Hepatic stellate cell (primary cell): ENCODE measurements at regions not wholly inside any gene's neighbourhood (a gene's known extent, or its start where the extent isn't known, plus 50 kb on each side); places are given as distances from the start of the nearest gene placed in this dataset.

Experiments
- DNase-seq: peaks from one replicate; pipeline ENCODE4 v3.0.0; 2011; ENCODE audit warnings: low spot score

GRCh38 chr14:97353102-97353501 lies 555.9 kb downstream of the VRK1 start:
- DNase-seq = no peak

- DNase-seq = no peak
These were observed 557.0 kb downstream of the VRK1 start for GRCh38 chr14:97354119-97354722.

GRCh38 chr14:97359341-97359740 lies 562.2 kb downstream of the VRK1 start:
- no peak for DNase-seq

- DNase-seq = no peak
These were observed 564.0 kb downstream of the VRK1 start for GRCh38 chr14:97361181-97361580.

- no peak for DNase-seq
These were observed 564.8 kb downstream of the VRK1 start for GRCh38 chr14:97361958-97362357.

- DNase-seq = no peak
These were observed 569.2 kb downstream of the VRK1 start for GRCh38 chr14:97366400-97366799.

GRCh38 chr14:97367278-97367677 lies 570.1 kb downstream of the VRK1 start:
- DNase-seq = no peak

- no peak for DNase-seq
These were observed 570.9 kb downstream of the VRK1 start for GRCh38 chr14:97368049-97368448.

GRCh38 chr14:97368900-97369564 lies 571.9 kb downstream of the VRK1 start:
- DNase-seq = no peak

- DNase-seq = no peak
These were observed 572.7 kb downstream of the VRK1 start for GRCh38 chr14:97369901-97370300.

- DNase-seq = no peak
These were observed 579.1 kb downstream of the VRK1 start for GRCh38 chr14:97376310-97376709.

GRCh38 chr14:97377550-97377949 lies 580.4 kb downstream of the VRK1 start:
- DNase-seq = no peak

GRCh38 chr14:97379091-97379531 lies 581.9 kb downstream of the VRK1 start:
- DNase-seq = no peak

- DNase-seq = no peak
These were observed 583.4 kb downstream of the VRK1 start for GRCh38 chr14:97380539-97380941.

- DNase-seq = no peak
These were observed 584.1 kb downstream of the VRK1 start for GRCh38 chr14:97381309-97381708.

- no peak for DNase-seq
These were observed 585.5 kb downstream of the VRK1 start for GRCh38 chr14:97382616-97383226.

GRCh38 chr14:97385727-97386126 lies 588.5 kb downstream of the VRK1 start:
- no peak for DNase-seq

GRCh38 chr14:97387252-97387874 lies 590.2 kb downstream of the VRK1 start:
- no peak for DNase-seq

GRCh38 chr14:97388408-97388807 lies 591.2 kb downstream of the VRK1 start:
- DNase-seq = no peak

- no peak for DNase-seq
These were observed 593.0 kb downstream of the VRK1 start for GRCh38 chr14:97390096-97390724.

- no peak for DNase-seq
These were observed 596.1 kb downstream of the VRK1 start for GRCh38 chr14:97393244-97393643.

GRCh38 chr14:97395068-97395467 lies 597.9 kb downstream of the VRK1 start:
- no peak for DNase-seq

- no peak for DNase-seq
These were observed 604.5 kb downstream of the VRK1 start for GRCh38 chr14:97401714-97402113.
